ENCODE measurements at regions not wholly inside any gene's neighbourhood (a gene's known extent, or its start where the extent isn't known, plus 50 kb on each side); places are given as distances from the start of the nearest gene placed in this dataset.

DNA sequence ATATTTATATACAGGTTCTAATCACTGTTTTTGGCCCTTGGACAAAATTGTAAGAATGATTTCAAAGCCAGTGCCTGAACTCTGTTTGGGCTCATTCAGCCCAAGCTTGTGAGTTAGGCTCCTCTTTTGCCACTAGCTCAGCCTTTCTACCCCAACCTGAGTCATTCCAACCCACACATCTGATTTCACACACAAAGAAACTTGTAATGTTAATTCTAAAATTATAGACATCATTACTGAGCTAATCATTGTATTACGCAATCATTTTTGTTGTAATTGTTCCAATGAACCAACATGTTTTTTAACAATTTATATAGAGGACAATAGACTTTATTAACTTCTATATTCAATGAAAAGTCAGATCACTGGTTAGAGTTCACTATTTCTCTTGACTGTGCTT lies 441.1 kb downstream of the ETNK1 start:
- ATAC-seq (no peak), DNase-seq (no peak)
- Histone ChIP-seq H3K36me3 (ENCODE audit: low read depth) (no peaks in the 10 kb centered on the region), H3K4me3 (no peak overlapping the region), H3K4me1 (ENCODE audit: low read depth) (no peaks in the 10 kb centered on the region), H3K9me3 (no peaks in the 10 kb centered on the region)
- intact Hi-C loops (cut with DNase I, micrococcal nuclease): no loop called here
- TF ChIP-seq, protein P1, sequence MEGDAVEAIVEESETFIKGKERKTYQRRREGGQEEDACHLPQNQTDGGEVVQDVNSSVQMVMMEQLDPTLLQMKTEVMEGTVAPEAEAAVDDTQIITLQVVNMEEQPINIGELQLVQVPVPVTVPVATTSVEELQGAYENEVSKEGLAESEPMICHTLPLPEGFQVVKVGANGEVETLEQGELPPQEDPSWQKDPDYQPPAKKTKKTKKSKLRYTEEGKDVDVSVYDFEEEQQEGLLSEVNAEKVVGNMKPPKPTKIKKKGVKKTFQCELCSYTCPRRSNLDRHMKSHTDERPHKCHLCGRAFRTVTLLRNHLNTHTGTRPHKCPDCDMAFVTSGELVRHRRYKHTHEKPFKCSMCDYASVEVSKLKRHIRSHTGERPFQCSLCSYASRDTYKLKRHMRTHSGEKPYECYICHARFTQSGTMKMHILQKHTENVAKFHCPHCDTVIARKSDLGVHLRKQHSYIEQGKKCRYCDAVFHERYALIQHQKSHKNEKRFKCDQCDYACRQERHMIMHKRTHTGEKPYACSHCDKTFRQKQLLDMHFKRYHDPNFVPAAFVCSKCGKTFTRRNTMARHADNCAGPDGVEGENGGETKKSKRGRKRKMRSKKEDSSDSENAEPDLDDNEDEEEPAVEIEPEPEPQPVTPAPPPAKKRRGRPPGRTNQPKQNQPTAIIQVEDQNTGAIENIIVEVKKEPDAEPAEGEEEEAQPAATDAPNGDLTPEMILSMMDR (IDR thresholded peaks at IDR 0.05): no peak

DNA sequence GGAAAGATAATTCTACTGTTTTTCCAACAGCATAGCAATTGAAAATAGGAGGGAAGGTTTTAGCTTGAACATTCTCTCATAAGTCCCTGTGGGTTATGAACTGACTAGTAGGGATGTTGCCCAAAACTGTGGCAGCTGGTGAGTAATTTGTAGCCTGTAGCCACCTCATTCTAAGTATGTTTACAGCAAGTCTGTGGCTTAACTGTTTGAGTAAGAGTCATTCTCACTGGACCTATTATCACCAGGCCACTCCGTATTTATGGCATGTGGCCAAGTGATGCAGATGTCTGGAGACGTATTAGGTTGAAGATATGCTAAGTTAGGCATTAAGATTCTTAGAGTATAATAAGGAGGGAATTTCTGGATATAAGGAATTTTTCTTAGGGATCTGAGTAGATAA lies 458.3 kb downstream of the ETNK1 start:
- DNase-seq (no peak), ATAC-seq (no peak)
- no peaks in the 10 kb centered on the region for H3K9me3 ChIP-seq
- no peaks in the 10 kb centered on the region for H3K4me1 ChIP-seq (ENCODE audit: low read depth)
- H3K36me3 ChIP-seq (ENCODE audit: low read depth): no peaks in the 10 kb centered on the region
- no peak overlapping the region for H3K4me3 ChIP-seq
- TF ChIP-seq, protein P1 (IDR thresholded peaks at IDR 0.05): no peak
- intact Hi-C loops (cut with DNase I, micrococcal nuclease): no loop called here

DNA sequence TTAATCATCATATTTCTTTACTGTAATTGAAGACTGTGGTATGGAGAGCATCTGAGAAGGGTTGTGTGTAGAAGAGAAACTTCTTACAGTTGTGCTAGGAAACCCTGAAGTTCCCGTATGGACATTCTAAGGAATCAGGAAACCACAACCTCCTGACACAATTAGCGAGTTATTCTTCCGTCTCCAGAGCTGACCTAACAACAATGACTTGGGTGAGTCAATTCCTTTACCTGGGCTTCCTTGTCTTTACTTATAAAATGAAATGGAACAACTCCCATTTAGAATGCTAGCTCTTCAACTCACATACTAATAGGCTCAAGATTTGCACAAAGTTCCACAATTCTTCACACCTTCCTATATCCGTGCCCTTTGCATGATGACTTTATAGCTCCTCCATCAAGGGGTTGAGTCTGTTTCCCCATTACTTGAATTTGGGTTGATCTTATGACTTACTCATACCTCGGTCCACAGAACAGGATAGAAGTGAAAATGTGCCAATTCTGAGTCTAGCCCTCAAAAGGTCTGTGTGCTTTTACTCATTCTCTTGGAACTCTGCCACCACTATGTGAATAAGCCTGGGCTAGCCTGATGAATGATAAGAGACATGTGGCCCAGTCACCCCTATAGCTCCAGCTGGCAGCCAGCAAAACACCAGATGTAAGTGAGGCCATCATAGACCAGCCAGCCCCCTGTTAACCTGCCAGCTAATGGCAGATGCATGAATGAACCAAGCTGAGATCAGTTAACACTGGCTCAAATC lies 459.4 kb downstream of the ETNK1 start:
- TF ChIP-seq, protein P1 (IDR thresholded peaks at IDR 0.05): no peak
- H3K4me1 ChIP-seq (ENCODE audit: low read depth): no peaks in the 10 kb centered on the region
- no peaks in the 10 kb centered on the region for H3K9me3 ChIP-seq
- H3K36me3 ChIP-seq (ENCODE audit: low read depth): no peaks in the 10 kb centered on the region
- no peak overlapping the region for H3K4me3 ChIP-seq
- ATAC-seq (no peak), DNase-seq (no peak)
- intact Hi-C loops (cut with DNase I, micrococcal nuclease): no loop called here

DNA sequence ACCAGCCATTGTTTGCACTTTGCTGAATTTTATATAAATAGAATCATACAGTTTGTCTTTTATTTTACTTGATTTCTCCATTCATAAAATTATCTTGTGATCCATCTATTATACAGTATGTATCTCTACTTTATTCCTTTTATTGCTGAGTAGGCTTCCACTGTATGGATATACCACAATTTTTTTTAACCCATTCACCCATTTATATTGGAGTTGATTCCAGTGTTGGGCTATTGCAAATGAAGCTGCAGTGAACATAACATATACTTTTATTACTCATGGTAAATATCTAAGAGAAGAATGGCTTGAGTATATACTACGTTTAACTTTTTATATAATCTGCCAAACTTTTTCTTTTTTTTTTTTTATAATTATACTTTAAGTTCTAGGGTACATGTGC lies 463.6 kb downstream of the ETNK1 start:
- Histone ChIP-seq H3K36me3 (ENCODE audit: low read depth) (no peaks in the 10 kb centered on the region), H3K4me1 (ENCODE audit: low read depth) (no peaks in the 10 kb centered on the region), H3K4me3 (no peak overlapping the region), H3K9me3 (no peaks in the 10 kb centered on the region)
- intact Hi-C loops (cut with DNase I, micrococcal nuclease): no loop called here
- ATAC-seq (no peak), DNase-seq (no peak)
- TF ChIP-seq, protein P1 (IDR thresholded peaks at IDR 0.05): no peak

DNA sequence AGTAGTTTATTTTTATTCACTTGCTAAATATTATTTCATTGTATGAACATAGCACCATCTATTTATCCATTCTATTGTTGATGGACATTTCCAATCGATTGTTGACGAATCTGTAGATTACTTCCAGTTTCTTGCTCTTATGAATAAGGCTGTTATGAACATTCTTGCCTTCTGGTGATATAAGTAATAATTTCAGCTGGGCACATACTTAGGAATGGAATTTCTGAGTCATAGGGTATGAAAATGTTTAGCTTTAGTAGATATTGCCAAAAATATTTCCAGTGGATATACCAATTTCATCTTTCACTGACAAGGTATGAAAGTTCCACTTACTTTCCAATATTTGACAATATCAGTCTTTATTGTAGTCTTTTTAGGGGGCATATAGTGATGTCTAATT lies 468.5 kb downstream of the ETNK1 start:
- H3K4me3 ChIP-seq: no peak overlapping the region
- DNase-seq (no peak), ATAC-seq (no peak)
- no peaks in the 10 kb centered on the region for H3K36me3 ChIP-seq (ENCODE audit: low read depth)
- no peaks in the 10 kb centered on the region for H3K9me3 ChIP-seq
- intact Hi-C loops (cut with DNase I, micrococcal nuclease): no loop called here
- TF ChIP-seq, protein P1 (IDR thresholded peaks at IDR 0.05): no peak
- no peaks in the 10 kb centered on the region for H3K4me1 ChIP-seq (ENCODE audit: low read depth)

DNA sequence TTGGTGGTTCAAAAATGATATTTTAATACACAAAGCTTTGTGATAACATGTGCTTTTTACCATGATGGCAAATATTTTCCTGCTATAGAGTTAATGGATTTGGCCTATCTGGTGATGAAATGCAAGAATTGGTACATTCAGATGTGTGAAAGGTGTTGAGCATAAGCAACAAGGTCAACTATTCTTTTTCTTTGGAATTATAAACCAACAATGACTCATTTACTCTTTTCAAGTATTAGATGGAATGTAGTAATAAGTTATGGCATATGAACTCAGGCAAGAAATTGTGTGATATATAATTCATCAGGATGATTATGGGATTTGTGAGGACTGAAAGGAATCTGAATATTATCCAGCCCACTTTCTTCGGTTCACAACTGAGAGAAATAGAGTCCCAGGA lies 471.4 kb downstream of the ETNK1 start:
- Histone ChIP-seq H3K4me3 (no peak overlapping the region), H3K36me3 (ENCODE audit: low read depth) (no peaks in the 10 kb centered on the region), H3K4me1 (ENCODE audit: low read depth) (no peaks in the 10 kb centered on the region), H3K9me3 (no peaks in the 10 kb centered on the region)
- ATAC-seq: no peak
- no peak for DNase-seq
- TF ChIP-seq, protein P1 (IDR thresholded peaks at IDR 0.05): no peak
- intact Hi-C loops (cut with DNase I, micrococcal nuclease): no loop called here
